Activated B cell treated with CpG ODN at 0.5 μM for 24 hours (primary cell): ENCODE measurements at regions not wholly inside any gene's neighbourhood (a gene's known extent, or its start where the extent isn't known, plus 50 kb on each side); places are given as distances from the start of the nearest gene placed in this dataset.

Experiments used
- ATAC-seq: fragments of 200-7000 bp; cut with Tn5 transposase; one replicate; pipeline ENCODE4 v1.10.0; 2021; ENCODE audit warnings: low read depth, mild to moderate bottlenecking, moderate library complexity
- CTCF ChIA-PET: fragments of 350-600 bp; sonication (Branson Sonifier 250); formaldehyde crosslinking; loops from one replicate; lab custom pipeline; 2021; ENCODE audit warnings: antibody characterized with exemption; lab: Charles Lee
- POLR2A ChIA-PET: fragments of 350-600 bp; sonication (Branson Sonifier 250); formaldehyde crosslinking; loops from one replicate; lab custom pipeline; 2021; ENCODE audit warnings: antibody characterized with exemption; lab: Charles Lee
- DNase-seq: peaks from one replicate; pipeline ENCODE4 v3.0.0; 2022
- H3K27ac Mint-ChIP-seq: one replicate; pipeline ENCODE4 v1.8.0; 2020; ENCODE audit warnings: mixed read lengths
- H3K27me3 Mint-ChIP-seq: one replicate; pipeline ENCODE4 v1.8.0; 2021; ENCODE audit warnings: mixed read lengths
- H3K36me3 Mint-ChIP-seq: one replicate; pipeline ENCODE4 v1.8.0; 2021; ENCODE audit warnings: low read depth, mixed read lengths
- H3K4me1 Mint-ChIP-seq: one replicate; pipeline ENCODE4 v1.8.0; 2021; ENCODE audit warnings: mixed read lengths
- H3K4me3 Mint-ChIP-seq: one replicate; pipeline ENCODE4 v1.8.0; 2020; ENCODE audit warnings: mild to moderate bottlenecking, mixed read lengths
- H3K9me3 Mint-ChIP-seq: one replicate; pipeline ENCODE4 v1.8.0; 2020; ENCODE audit warnings: mixed read lengths
- intact Hi-C: fragments of 100-400 bp; cut with micrococcal nuclease; formaldehyde crosslinking; loops from one replicate; pipeline ENCODE4 v1.15.1; 2024
- TF ChIP-seq, protein P1 (sequence below): fragments of 200-600 bp; IDR thresholded peaks from one replicate; pipeline ENCODE4 v1.8.0; 2022; ENCODE audit warnings: antibody characterized with exemption, mild to moderate bottlenecking

DNA sequence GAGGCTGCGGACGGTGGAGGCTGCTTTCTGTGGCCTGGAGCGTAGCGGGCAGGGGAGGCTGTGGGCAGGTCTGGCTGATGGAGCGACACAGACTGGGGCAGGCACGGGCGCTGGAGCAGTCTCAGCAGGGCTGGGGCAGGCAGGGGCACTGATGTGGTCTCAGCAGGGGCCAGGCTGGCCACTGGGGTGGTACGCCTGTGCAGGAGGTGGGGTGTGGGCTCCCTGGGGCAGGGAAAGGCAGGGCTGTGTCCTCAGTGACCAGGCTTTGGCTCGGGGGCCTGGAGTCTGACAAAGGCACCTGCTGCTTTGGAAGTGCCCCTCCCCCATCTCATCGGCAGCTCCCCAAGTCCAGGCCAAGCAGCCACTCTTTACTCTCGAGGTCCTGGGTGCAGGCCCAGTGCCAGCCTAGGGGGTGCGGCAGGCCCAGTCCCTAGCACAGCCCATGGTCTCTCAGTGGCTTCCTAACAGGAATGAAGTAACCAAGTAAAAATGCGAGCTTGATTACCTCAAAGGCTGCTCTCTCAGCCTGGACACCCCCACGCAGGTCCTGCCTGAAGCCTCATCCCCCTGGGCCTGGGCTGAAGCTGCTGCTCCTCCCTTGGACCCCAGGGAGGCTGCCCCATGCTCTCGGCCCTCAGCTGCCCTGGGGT, 55.5 kb downstream of the ADRA2C start:
- peaks cover 12% of the 10 kb centered on the region for H3K27me3 Mint-ChIP-seq
- ChIA-PET POLR2A (no interaction called here), CTCF (no interaction called here)
- no peak overlapping the region for H3K27ac Mint-ChIP-seq
- no peaks in the 10 kb centered on the region for H3K36me3 Mint-ChIP-seq
- DNase-seq: no peak
- no peaks in the 10 kb centered on the region for H3K4me1 Mint-ChIP-seq
- no peak overlapping the region for H3K4me3 Mint-ChIP-seq
- intact Hi-C loops: no loop called here
- TF ChIP-seq, protein P1, sequence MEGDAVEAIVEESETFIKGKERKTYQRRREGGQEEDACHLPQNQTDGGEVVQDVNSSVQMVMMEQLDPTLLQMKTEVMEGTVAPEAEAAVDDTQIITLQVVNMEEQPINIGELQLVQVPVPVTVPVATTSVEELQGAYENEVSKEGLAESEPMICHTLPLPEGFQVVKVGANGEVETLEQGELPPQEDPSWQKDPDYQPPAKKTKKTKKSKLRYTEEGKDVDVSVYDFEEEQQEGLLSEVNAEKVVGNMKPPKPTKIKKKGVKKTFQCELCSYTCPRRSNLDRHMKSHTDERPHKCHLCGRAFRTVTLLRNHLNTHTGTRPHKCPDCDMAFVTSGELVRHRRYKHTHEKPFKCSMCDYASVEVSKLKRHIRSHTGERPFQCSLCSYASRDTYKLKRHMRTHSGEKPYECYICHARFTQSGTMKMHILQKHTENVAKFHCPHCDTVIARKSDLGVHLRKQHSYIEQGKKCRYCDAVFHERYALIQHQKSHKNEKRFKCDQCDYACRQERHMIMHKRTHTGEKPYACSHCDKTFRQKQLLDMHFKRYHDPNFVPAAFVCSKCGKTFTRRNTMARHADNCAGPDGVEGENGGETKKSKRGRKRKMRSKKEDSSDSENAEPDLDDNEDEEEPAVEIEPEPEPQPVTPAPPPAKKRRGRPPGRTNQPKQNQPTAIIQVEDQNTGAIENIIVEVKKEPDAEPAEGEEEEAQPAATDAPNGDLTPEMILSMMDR: no peak
- H3K9me3 Mint-ChIP-seq: no peaks in the 10 kb centered on the region
- no peak for ATAC-seq

DNA sequence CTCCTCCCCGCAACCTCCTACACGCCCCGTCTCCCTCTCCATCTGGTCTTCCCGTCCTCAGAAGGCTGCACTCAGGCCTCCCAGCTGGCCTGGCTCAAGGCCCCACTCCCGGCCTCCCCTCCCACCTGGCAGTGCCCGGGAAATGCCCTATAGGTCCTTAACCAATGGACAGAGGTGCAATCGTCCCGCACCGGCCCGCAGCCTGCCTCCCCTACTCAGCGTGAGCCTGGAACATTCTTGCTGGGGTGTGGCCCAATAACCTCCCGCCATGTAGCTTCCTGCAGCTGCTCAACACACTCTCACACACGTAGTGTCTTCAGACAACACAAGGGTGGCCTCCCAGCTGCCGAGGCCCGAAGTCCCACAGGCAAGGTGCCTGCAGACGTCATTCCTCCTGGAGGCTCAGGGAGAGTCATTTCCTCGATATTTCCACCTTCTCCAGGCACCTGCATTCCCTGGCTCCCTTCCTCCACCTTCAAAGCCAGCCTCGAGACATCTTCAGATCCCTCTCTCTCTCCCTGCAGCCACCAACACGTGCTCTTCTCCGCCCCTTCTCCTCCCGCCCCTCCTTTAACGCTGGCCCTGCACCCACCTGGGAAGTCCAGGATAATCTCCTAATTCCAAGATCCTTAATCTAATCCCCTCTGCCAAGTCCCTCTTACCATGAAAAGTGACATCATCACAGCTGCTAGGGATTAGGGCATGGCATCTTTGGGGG, 56.2 kb downstream of the ADRA2C start:
- ChIA-PET POLR2A (no interaction called here), CTCF (no interaction called here)
- TF ChIP-seq, protein P1: no peak
- intact Hi-C loops: no loop called here
- no peaks in the 10 kb centered on the region for H3K4me1 Mint-ChIP-seq
- ATAC-seq (no peak), DNase-seq (no peak)
- no peak overlapping the region for H3K4me3 Mint-ChIP-seq
- H3K36me3 Mint-ChIP-seq: no peaks in the 10 kb centered on the region
- H3K9me3 Mint-ChIP-seq: no peaks in the 10 kb centered on the region
- peaks cover 9% of the 10 kb centered on the region for H3K27me3 Mint-ChIP-seq
- H3K27ac Mint-ChIP-seq: no peak overlapping the region

DNA sequence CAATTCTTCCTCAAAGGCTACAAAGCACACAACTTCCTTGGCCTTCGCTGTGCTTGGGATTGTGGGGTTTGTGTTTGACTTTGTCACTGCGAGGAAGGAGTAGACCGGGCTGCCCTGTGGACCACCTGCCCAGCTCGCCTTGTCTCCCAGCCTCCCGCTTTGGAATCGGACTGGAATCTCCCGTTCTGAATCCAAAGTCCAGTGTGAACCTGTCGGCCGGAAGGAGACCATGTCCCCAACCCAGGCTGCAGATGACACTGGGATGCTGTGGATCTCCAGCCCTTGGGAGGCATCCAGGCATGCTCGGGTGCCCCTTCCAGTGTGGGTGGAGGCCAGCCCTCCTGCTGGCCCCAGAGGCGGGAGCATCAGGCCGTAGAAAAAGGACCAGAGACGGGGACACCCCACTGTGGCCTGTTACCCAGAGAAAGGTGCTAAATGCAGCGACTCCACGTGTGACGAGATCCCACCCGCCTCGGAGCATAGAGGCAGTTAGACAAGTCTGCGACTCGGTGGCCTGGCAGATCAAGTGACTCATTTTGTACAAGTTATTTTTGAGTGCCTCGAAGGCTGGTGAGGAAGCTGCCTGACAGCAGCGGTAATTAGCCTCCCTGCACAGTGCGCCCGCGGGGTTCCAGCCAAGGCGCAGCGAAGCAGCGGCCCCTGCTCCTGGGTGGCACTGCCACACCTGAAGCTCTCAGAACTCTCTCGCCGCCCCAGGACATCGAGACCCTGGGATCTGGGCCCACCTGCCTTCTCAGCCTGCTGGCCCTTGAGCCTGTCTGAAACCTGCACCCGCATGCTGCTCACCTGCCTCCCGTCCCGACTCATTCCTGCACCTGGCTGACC, 57.5 kb downstream of the ADRA2C start:
- H3K27ac Mint-ChIP-seq: no peak overlapping the region
- TF ChIP-seq, protein P1: no peak
- intact Hi-C loops: no loop called here
- POLR2A ChIA-PET: no interaction called here
- no peaks in the 10 kb centered on the region for H3K4me1 Mint-ChIP-seq
- H3K4me3 Mint-ChIP-seq: no peak overlapping the region
- no peak for ATAC-seq
- H3K36me3 Mint-ChIP-seq: no peaks in the 10 kb centered on the region
- CTCF ChIA-PET: no interaction called here
- DNase-seq: no peak
- H3K9me3 Mint-ChIP-seq: no peaks in the 10 kb centered on the region
- H3K27me3 Mint-ChIP-seq: peaks cover 9% of the 10 kb centered on the region

DNA sequence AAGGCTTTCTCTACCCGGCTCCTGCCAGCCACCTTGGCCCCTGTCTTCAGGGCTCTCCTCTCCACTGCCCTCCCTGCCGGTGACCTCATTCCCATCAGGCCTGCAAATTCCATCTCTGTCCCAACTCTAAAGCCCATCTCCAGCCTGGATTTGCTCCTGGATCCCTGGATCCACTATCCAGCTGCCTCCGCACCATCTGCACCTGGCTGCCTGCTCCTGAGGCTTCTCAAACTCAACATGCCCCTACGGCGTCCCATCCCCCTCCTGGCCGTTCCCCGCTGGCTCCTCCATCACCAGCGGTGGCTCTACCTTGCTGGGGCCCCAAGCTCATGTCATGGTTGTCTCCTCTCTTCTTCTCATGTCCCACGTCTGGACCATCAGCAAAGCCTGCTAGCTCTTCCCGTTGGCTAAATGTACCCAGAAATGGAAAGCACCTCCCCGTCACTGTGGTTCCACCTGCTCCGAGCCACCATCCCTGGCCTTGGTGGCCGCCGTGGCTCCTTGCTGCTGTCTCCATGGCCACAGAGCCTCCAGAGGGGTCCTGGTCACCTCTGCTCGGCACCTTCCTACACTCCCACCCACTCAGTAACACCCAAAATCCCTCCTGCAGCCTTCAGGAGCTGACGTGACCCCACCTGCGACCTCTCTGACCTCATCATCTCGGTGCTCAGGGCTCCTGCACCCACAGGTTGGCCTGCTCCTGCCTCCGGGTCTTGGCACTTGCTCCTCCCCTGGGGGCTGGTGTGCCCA, 58.5 kb downstream of the ADRA2C start:
- TF ChIP-seq, protein P1: no peak
- intact Hi-C loops: no loop called here
- ChIA-PET CTCF (no interaction called here), POLR2A (no interaction called here)
- Mint-ChIP-seq H3K4me1 (no peaks in the 10 kb centered on the region), H3K27ac (no peak overlapping the region), H3K36me3 (no peaks in the 10 kb centered on the region), H3K9me3 (no peaks in the 10 kb centered on the region), H3K27me3 (peaks cover 11% of the 10 kb centered on the region), H3K4me3 (no peak overlapping the region)
- ATAC-seq (no peak), DNase-seq (no peak)
